GM12872 (cell line): ENCODE measurements at regions not wholly inside any gene's neighbourhood (a gene's known extent, or its start where the extent isn't known, plus 50 kb on each side); places are given as distances from the start of the nearest gene placed in this dataset.

Experiments
- TF ChIP-seq, protein P1 (sequence below): IDR thresholded peaks from 3 replicates; pipeline ENCODE4 v1.5.1; 2011; ENCODE audit warnings: low read depth, mild to moderate bottlenecking, low read length, moderate library complexity; ENCODE audit not compliant: insufficient read depth

DNA sequence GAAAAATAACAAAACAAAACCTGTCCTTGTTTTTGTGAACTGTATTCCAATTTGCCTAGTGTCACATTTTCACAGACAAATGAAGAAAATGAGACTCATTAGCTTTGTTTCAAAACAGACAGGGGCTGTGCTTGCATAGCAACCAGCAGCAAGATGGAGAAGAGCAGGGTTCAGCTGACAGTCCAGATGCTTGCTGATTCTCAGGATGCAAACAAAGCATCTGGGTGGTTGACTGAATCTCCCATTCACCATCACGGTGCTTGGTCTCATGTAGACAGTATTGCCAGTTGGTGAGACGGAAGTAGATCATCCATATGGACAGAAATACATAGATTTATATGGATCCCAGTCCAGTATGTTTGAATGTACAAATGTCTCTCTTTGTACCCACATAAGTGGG, 326.8 kb downstream of the CCDC85A start:
- TF ChIP-seq, protein P1, sequence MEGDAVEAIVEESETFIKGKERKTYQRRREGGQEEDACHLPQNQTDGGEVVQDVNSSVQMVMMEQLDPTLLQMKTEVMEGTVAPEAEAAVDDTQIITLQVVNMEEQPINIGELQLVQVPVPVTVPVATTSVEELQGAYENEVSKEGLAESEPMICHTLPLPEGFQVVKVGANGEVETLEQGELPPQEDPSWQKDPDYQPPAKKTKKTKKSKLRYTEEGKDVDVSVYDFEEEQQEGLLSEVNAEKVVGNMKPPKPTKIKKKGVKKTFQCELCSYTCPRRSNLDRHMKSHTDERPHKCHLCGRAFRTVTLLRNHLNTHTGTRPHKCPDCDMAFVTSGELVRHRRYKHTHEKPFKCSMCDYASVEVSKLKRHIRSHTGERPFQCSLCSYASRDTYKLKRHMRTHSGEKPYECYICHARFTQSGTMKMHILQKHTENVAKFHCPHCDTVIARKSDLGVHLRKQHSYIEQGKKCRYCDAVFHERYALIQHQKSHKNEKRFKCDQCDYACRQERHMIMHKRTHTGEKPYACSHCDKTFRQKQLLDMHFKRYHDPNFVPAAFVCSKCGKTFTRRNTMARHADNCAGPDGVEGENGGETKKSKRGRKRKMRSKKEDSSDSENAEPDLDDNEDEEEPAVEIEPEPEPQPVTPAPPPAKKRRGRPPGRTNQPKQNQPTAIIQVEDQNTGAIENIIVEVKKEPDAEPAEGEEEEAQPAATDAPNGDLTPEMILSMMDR = no peak

DNA sequence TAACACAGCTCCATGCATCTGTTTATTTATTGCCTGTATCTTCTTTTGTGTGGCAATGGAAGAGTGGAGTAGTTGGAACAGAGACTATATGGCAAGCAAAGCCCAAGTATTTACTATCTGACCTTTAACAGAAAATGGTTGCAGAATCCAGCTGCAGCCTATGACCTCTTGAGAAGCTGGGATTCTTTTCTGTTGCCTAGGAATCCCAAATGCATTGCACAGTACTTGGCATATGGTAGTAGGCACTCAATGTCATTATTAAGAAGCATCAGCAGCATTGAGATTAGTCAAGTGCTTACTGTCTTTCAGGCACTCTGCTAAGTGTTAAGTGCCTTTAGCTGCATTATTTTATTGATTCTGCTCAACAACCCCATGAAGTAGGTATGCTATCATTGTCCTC, 331.6 kb downstream of the CCDC85A start:
- TF ChIP-seq, protein P1 = no peak

DNA sequence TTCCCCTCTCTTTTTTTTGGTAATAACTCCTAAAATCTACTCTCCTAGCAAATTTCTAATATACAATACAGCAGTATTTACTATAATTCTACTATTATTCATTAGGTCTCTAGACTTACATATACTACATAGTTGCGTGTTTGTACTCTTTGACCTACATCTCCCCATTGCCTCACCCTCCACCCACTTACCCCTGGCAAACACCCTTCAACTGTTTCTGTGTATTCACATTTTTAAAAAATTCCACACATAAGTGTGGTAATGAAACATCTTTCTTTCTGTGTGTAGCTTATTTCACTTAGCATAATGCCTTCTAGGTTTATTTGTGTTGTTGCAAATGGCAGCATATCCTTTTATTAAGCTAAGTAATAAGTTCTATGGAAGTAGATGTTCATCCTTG, 336.0 kb downstream of the CCDC85A start:
- TF ChIP-seq, protein P1 = no peak

DNA sequence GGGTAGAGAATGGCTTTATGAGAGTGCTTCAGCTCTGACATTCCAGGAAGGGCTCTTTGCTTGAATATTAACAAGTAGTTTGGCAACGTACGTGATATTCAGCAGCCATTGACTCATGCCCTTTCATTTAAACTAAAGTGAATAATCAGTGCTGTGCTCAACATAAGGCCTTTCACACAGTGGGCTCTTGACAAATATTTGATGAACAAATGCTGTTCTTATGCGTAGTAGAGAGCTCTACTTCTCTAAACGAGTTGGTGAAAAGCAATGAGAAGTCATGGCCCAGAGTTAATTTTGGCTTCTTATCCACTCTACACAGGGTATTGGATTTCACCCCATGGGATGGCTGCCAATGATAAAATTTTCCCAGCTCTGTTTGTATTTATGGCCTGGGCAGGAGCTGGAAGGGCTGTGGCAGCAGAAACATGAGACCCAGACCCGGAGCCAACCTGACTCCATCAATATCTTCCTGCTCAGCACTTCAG, 338.9 kb downstream of the CCDC85A start:
- TF ChIP-seq, protein P1 = no peak

DNA sequence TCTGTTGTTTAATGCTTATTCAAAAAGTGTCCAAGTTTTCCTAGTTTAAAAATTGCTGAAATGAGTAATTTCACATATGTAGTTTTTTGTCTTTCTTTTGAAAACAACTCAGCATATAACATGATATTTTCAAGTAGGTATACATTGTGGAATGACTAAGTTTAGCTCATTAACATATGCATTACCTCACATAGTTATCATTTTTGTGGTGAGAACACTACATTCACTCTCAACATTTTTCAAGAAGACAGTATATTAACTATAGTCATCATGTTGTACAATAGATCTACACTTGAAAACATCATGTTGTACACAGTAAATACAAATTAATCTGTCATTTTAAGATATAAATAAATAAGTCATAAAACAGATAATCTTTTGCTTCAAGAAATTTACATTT, 340.0 kb downstream of the CCDC85A start:
- TF ChIP-seq, protein P1 = no peak

DNA sequence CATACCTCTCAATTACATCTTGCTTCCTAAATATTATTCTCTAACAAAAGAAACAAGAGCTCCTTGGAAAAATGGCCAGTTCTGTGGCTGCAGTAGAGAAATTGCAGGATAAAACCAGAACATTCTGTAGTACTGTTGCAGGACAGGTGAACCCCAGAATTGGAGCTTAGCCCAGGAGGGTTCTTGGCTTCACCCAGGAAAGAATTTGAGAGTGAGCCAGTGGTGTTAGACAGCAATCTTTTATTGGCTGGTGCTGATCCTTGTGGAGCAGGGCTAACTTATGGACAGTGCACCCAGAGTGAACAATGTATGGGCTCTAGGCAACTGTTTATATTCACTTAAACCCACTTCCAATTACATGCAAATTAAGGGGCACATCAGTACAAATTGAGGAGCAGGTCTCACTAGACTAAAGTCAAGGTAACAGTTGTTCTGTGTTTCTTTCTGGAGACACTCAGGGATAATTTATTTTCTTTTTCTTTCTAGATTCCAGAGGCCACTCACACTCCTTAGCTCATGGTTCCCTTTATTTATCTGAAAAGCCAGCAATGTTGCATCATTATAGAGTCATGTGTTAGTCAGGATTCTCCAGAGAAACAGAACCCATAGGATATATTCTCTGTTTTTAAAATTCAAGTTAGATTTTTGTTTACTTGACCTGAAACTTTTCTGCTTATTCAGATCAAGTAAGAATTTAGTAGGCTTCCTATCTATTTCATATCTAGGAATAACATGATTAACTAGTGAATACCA, 348.1 kb downstream of the CCDC85A start:
- TF ChIP-seq, protein P1 = no peak

DNA sequence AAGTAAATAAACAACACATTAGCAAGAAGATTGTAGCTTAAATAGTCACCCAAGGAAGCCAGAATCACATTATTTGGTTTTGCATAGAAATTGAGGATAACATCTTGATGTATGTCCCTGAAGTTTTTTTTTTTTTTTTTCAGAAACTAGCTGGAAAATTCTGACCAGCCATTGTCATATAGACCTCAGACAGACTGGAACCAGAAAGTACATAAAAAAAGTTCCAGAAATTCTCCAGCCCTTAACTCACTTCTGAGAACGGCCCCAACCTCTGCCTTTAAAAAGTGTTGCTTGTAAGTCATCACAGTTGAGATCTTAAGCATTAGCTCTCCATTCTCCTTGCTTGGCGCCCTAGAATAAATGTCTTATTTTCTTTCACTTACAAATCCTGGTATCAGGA, 350.5 kb downstream of the CCDC85A start:
- TF ChIP-seq, protein P1 = no peak
